RWPE2 (cell line): ENCODE measurements at regions not wholly inside any gene's neighbourhood (a gene's known extent, or its start where the extent isn't known, plus 50 kb on each side); places are given as distances from the start of the nearest gene placed in this dataset.

Source experiments
- ATAC-seq: fragments of 200-7000 bp; cut with Tn5 transposase; 3 replicates; pipeline ENCODE4 v1.9.1; 2021; ENCODE audit warnings: low read depth
- DNase-seq: peaks from one replicate; pipeline ENCODE4 v3.0.0-alpha.2; 2020; ENCODE audit warnings: low spot score
- H3K27ac ChIP-seq: fragments of 450-650 bp; 2 replicates; pipeline ENCODE4 v1.5.1; 2017; ENCODE audit warnings: mild to moderate bottlenecking; ENCODE audit not compliant: poor library complexity, severe bottlenecking
- H3K27me3 ChIP-seq: fragments of 250-450 bp; sonication (Bioruptor Pico); 2 replicates; pipeline ENCODE4 v1.5.1; 2021; ENCODE audit warnings: mild to moderate bottlenecking, moderate library complexity; ENCODE audit not compliant: insufficient read depth, poor library complexity, severe bottlenecking
- H3K36me3 ChIP-seq: fragments of 250-450 bp; sonication (Bioruptor Pico); 2 replicates; pipeline ENCODE4 v1.5.1; 2020; ENCODE audit warnings: low read depth, mild to moderate bottlenecking, moderate library complexity
- H3K4me1 ChIP-seq: fragments of 250-450 bp; sonication (Bioruptor Pico); 2 replicates; pipeline ENCODE4 v1.5.1; 2021; ENCODE audit warnings: mild to moderate bottlenecking, moderate library complexity; ENCODE audit not compliant: insufficient read depth, poor library complexity, severe bottlenecking
- H3K4me3 ChIP-seq: fragments of 250-450 bp; sonication (Bioruptor Pico); 2 replicates; pipeline ENCODE4 v1.5.1; 2021; ENCODE audit warnings: mild to moderate bottlenecking, moderate library complexity; ENCODE audit not compliant: severe bottlenecking
- H3K9me3 ChIP-seq: fragments of 250-450 bp; sonication (Bioruptor Pico); 2 replicates; pipeline ENCODE4 v1.5.1; 2021; ENCODE audit warnings: mild to moderate bottlenecking, moderate library complexity; ENCODE audit not compliant: severe bottlenecking
- CTCF ChIP-seq: fragments of 450-650 bp; IDR thresholded peaks from one replicate; pipeline ENCODE4 v1.5.1; 2017; ENCODE audit warnings: mild to moderate bottlenecking, moderate library complexity; ENCODE audit not compliant: poor library complexity, severe bottlenecking

GRCh38 chr14:95463171-95463901 is 53.1 kb downstream of the SYNE3 start:
- no peaks in the 10 kb centered on the region for H3K9me3 ChIP-seq
- H3K36me3 ChIP-seq, result no peaks in the 10 kb centered on the region
- ATAC-seq, result no peak
- H3K4me1 ChIP-seq, result peaks cover 4% of the 10 kb centered on the region
- no peaks in the 10 kb centered on the region for H3K27me3 ChIP-seq
- H3K4me3 ChIP-seq, result no peak overlapping the region
- no peak for DNase-seq
- TF ChIP-seq CTCF, result no peak
- no peak overlapping the region for H3K27ac ChIP-seq

GRCh38 chr14:95462491-95462890 is 54.0 kb downstream of the SYNE3 start:
- DNase-seq (no peak), ATAC-seq (no peak)
- Histone ChIP-seq H3K27me3 (no peaks in the 10 kb centered on the region), H3K4me1 (peaks cover 4% of the 10 kb centered on the region), H3K27ac (no peak overlapping the region), H3K36me3 (no peaks in the 10 kb centered on the region), H3K4me3 (no peak overlapping the region), H3K9me3 (no peaks in the 10 kb centered on the region)
- no peak for TF ChIP-seq CTCF

- Histone ChIP-seq H3K4me1 (peaks cover 4% of the 10 kb centered on the region), H3K36me3 (no peaks in the 10 kb centered on the region), H3K4me3 (no peak overlapping the region), H3K27me3 (no peaks in the 10 kb centered on the region), H3K9me3 (no peaks in the 10 kb centered on the region), H3K27ac (no peak overlapping the region)
- ATAC-seq (peak; percentile 95), DNase-seq (no peak)
- TF ChIP-seq CTCF, result no peak
Observed at GRCh38 chr14:95460647-95461478, 55.6 kb downstream of the SYNE3 start.

- H3K4me3 ChIP-seq, result no peak overlapping the region
- no peak overlapping the region for H3K27ac ChIP-seq
- peaks cover 4% of the 10 kb centered on the region for H3K4me1 ChIP-seq
- TF ChIP-seq CTCF, result no peak
- ATAC-seq (no peak), DNase-seq (no peak)
- no peaks in the 10 kb centered on the region for H3K27me3 ChIP-seq
- H3K9me3 ChIP-seq, result no peaks in the 10 kb centered on the region
- no peaks in the 10 kb centered on the region for H3K36me3 ChIP-seq
Observed at GRCh38 chr14:95458906-95459305, 57.5 kb downstream of the SYNE3 start.
